ENCODE measurements at regions not wholly inside any gene's neighbourhood (a gene's known extent, or its start where the extent isn't known, plus 50 kb on each side); places are given as distances from the start of the nearest gene placed in this dataset.

DNA sequence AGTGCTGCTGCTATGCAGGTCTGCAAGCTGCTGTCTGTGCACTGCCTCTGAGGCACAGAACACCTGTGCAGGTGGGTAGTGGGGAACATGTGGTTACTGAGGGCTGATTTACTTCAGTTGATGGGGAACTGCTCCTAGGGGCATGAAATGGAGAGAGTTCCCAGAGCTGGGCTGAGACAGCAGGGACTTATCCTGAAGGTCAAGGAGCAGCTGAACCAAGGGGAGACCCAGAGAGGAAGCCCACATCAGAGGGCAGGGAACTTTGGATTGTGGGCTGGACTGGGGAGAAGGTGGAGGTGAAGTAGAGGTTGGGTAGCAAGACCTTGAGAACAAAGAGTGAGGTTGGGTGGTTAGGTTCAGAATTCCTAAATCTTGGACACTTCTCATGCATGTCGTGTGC is 311.9 kb downstream of the AACS start:
- Histone ChIP-seq H3K4me2 (ENCODE audit: insufficient read depth, low read length) (no peak overlapping the region), H3K27me3 (ENCODE audit: control insufficient read depth in 2 of 2, insufficient read depth in 2 of 2, low read length in 2 of 2) (no peaks in the 10 kb centered on the region), H3K27ac (ENCODE audit: insufficient read depth, low read depth, low read length) (no peak overlapping the region), H3K9me3 (replicated peaks; ENCODE audit: control insufficient read depth, insufficient read depth, low read length) (peaks cover 2% of the 10 kb centered on the region), H3K9me1 (replicated peaks; ENCODE audit: control insufficient read depth, extremely low read depth, insufficient read depth, low read length) (no peaks in the 10 kb centered on the region), H3K79me2 (ENCODE audit: control insufficient read depth, insufficient read depth, low read length) (no peaks in the 10 kb centered on the region), H3K36me3 (ENCODE audit: control insufficient read depth in 2 of 2, extremely low read depth in 1 of 2, insufficient read depth in 2 of 2, low read length in 2 of 2) (no peaks in the 10 kb centered on the region), H3K4me1 (ENCODE audit: control insufficient read depth, extremely low read depth, insufficient read depth, low read length) (no peaks in the 10 kb centered on the region), H4K20me1 (replicated peaks; ENCODE audit: control insufficient read depth, extremely low read depth, insufficient read depth, low read length) (no peaks in the 10 kb centered on the region), H2AFZ (ENCODE audit: low read depth, low read length) (no peak overlapping the region), H3K4me3 (replicated peaks in 1 of 3; ENCODE audit: insufficient read depth in 1 of 3, low read depth in 1 of 3, low read length in 3 of 3) (no peak overlapping the region), H3K9ac (replicated peaks; ENCODE audit: extremely low read depth, insufficient read depth, low read length) (no peak overlapping the region)
- no TSS peak for BruUV-seq (replicated peaks)
- dilution Hi-C loops (cut with MboI; ENCODE audit: extremely low pct_ligation_motif_present, low sequenced_read_pairs): no loop called here
- DNase-seq (ENCODE audit: low read depth, low spot score) (no peak), FAIRE-seq (no peak)
- intact Hi-C loops (cut with micrococcal nuclease): no loop called here
- ChIA-PET CTCF (no interaction called here), POLR2A (no interaction called here)
- TF ChIP-seq EZH2 (IDR thresholded peaks at IDR 0.05; ENCODE audit: borderline replicate concordance, low read depth, low read length, severe bottlenecking) (no peak), MAX (IDR thresholded peaks at IDR 0.05; ENCODE audit: insufficient read depth, insufficient read length) (no peak), POLR2A (IDR thresholded peaks at IDR 0.05; ENCODE audit: low read depth, low read length) (no peak), FOS (IDR thresholded peaks at IDR 0.05; ENCODE audit: borderline replicate concordance, insufficient read depth, low read length) (no peak), POLR2AphosphoS5 (IDR thresholded peaks at IDR 0.05; ENCODE audit: insufficient read depth, low read depth, low read length) (no peak), CTCF (IDR thresholded peaks at IDR 0.05; ENCODE audit: extremely low read depth in 1 of 2, insufficient read depth in 1 of 2, low read depth in 1 of 2, low read length in 2 of 2) (no peak), MYC (IDR thresholded peaks at IDR 0.05; ENCODE audit: low read depth, low read length) (no peak), JUN (IDR thresholded peaks at IDR 0.05; ENCODE audit: borderline replicate concordance, insufficient read depth, insufficient read length, low read depth) (no peak), GATA2 (IDR thresholded peaks at IDR 0.05; ENCODE audit: insufficient read depth, insufficient read length, low read depth, low read length) (no peak)

Data from endothelial cell of umbilical vein (primary cell).